K562 (cell line): ENCODE measurements at regions not wholly inside any gene's neighbourhood (a gene's known extent, or its start where the extent isn't known, plus 50 kb on each side); places are given as distances from the start of the nearest gene placed in this dataset.

Source experiments
- ATAC-seq: fragments of 200-7000 bp; cut with Tn5 transposase; 3 replicates; pipeline ENCODE4 v1.9.1; 2020; ENCODE audit warnings: moderate library complexity
- BruUV-seq: library from RNA; stranded (reverse); fragments of 400-500 nt; replicated peaks from 2 replicates; lab custom pipeline; 2021; lab: Mats Ljungman, UMichigan
- CTCF ChIA-PET: fragments of 300-600 bp; formaldehyde crosslinking; extraction: SDS; loops from one replicate; lab custom pipeline; 2021; ENCODE audit warnings: low intra/inter-chr PET ratio; lab: Yijun Ruan, JAX
- POLR2A ChIA-PET: fragments of 300-600, 350-650 bp; sonication (Branson Sonifier 250); formaldehyde crosslinking; extraction: SDS; loops from one replicate; lab custom pipeline; 2021; ENCODE audit warnings: antibody characterized with exemption, inconsistent platforms; lab: Yijun Ruan, JAX
- DNase-seq, 4 experiments: peaks; one replicate each; pipeline versions ENCODE4 v3.0.0 to v3.0.0-alpha.2; 2011 to 2018; ENCODE audit warnings: low spot score in 3 of 4, mixed read lengths in 3 of 4; ENCODE audit errors: extremely low read depth in 1 of 4
- FAIRE-seq: peaks from 2 replicates; lab custom pipeline; 2011; peaks lifted over from hg19 to GRCh38; lab: Jason Lieb, UNC
- H2AFZ ChIP-seq: 2 replicates; pipeline ENCODE4 v1.6.0; 2011; ENCODE audit warnings: low read depth, low read length, control low read depth, inconsistent platforms
- H3K27ac ChIP-seq: fragments of 200-600 bp; 3 replicates; pipeline ENCODE4 v1.8.0; 2011; ENCODE audit warnings: low read depth, mild to moderate bottlenecking, control low read depth, inconsistent platforms, low read length, moderate library complexity, mixed read lengths; ENCODE audit errors: extremely low read depth
- H3K27me3 ChIP-seq, 2 experiments: fragments of 300-600 bp in 1 of 2; 2 replicates in 1 of 2; 3 replicates in 1 of 2; pipeline versions ENCODE4 v1.6.0 to v1.8.0; 2011; ENCODE audit warnings: inconsistent platforms in 2 of 2, low read length in 2 of 2, mild to moderate bottlenecking in 1 of 2, mixed read lengths in 1 of 2, moderate library complexity in 1 of 2; ENCODE audit not compliant: control insufficient read depth in 2 of 2, insufficient read depth in 2 of 2
- H3K36me3 ChIP-seq: fragments of 300-600 bp; 3 replicates; pipeline ENCODE4 v1.8.0; 2011; ENCODE audit warnings: mild to moderate bottlenecking, low read length, inconsistent platforms; ENCODE audit not compliant: control insufficient read depth, insufficient read depth
- H3K4me1 ChIP-seq, 2 experiments: fragments of 200-600 bp in 1 of 2; replicated peaks in 1 of 2; 2 replicates in 1 of 2; 3 replicates in 1 of 2; pipeline versions ENCODE4 v1.5.1 to v1.8.0; 2011; ENCODE audit warnings: inconsistent platforms in 2 of 2, low read length in 2 of 2, mild to moderate bottlenecking in 1 of 2, mixed read lengths in 1 of 2, moderate library complexity in 1 of 2; ENCODE audit not compliant: control insufficient read depth in 2 of 2, insufficient read depth in 2 of 2
- H3K4me2 ChIP-seq: 2 replicates; pipeline ENCODE4 v1.6.1; 2011; ENCODE audit warnings: low read length, control low read depth, inconsistent platforms, mixed read lengths; ENCODE audit not compliant: insufficient read depth
- H3K4me3 ChIP-seq: fragments of 200-600 bp; sonication (generic), shearing (Covaris generic); 2 replicates; pipeline ENCODE4 v1.5.1; 2016; ENCODE audit warnings: control low read depth, inconsistent platforms
- H3K79me2 ChIP-seq: fragments of 200-600 bp; 3 replicates; pipeline ENCODE4 v1.8.0; 2011; ENCODE audit warnings: low read length, inconsistent platforms; ENCODE audit not compliant: control insufficient read depth, insufficient read depth
- H3K9ac ChIP-seq, 2 experiments: 2 replicates each; pipeline versions ENCODE4 v1.6.0 to v1.6.1; 2011; ENCODE audit warnings: low read depth in 2 of 2, low read length in 2 of 2, control low read depth in 1 of 2, inconsistent platforms in 1 of 2, mild to moderate bottlenecking in 1 of 2, mixed read lengths in 1 of 2; ENCODE audit not compliant: insufficient read depth in 1 of 2
- H3K9me1 ChIP-seq: one replicate; pipeline ENCODE4 v1.6.0; 2011; ENCODE audit warnings: inconsistent platforms, mild to moderate bottlenecking, low read length, moderate library complexity; ENCODE audit not compliant: control insufficient read depth, insufficient read depth
- H3K9me3 ChIP-seq: replicated peaks from 2 replicates; pipeline ENCODE4 v1.5.1; 2011; ENCODE audit warnings: low read depth, low read length, inconsistent platforms; ENCODE audit not compliant: control insufficient read depth, insufficient read depth
- H4K20me1 ChIP-seq: replicated peaks from 2 replicates; pipeline ENCODE4 v1.6.1; 2011; ENCODE audit warnings: low read length, inconsistent platforms, mixed read lengths; ENCODE audit not compliant: control insufficient read depth, insufficient read depth
- GTF2E2 ChIP-seq: fragments of 200-800 bp; sonication (Bioruptor generic); IDR thresholded peaks from 2 replicates; pipeline ENCODE4 v1.6.1; 2016; ENCODE audit warnings: missing genetic modification characterization, missing compliant biosample characterization
- POLR2H ChIP-seq: IDR thresholded peaks from 2 replicates; pipeline ENCODE4 v1.6.1; 2016; ENCODE audit warnings: missing genetic modification characterization, low read depth, mild to moderate bottlenecking, control low read depth, missing compliant biosample characterization, moderate library complexity
- SP2 ChIP-seq: IDR thresholded peaks from 2 replicates; pipeline ENCODE4 v1.6.1; 2011; ENCODE audit warnings: mild to moderate bottlenecking, low read depth, low read length, moderate library complexity; ENCODE audit not compliant: poor library complexity, severe bottlenecking; ENCODE audit errors: extremely low read depth
- SPI1 ChIP-seq: IDR thresholded peaks from 2 replicates; pipeline ENCODE4 v1.6.1; 2011; ENCODE audit warnings: low read depth, low read length, control low read depth, borderline replicate concordance
- TAF15 ChIP-seq: fragments of 200-400 bp; formaldehyde crosslinking; IDR thresholded peaks from 2 replicates; pipeline ENCODE4 v1.6.1; 2017; ENCODE audit warnings: mild to moderate bottlenecking, low read depth, low read length, moderate library complexity
- ZNF589 ChIP-seq: fragments of 200-800 bp; sonication (Bioruptor generic); IDR thresholded peaks from 2 replicates; pipeline ENCODE4 v1.6.1; 2016; ENCODE audit warnings: low read depth, missing genetic modification characterization, missing compliant biosample characterization
- ZNF707 ChIP-seq: fragments of 250-450 bp; sonication (Bioruptor Pico); conservative IDR thresholded peaks from 2 replicates; pipeline ENCODE4 v1.8.0; 2022; ENCODE audit warnings: inconsistent platforms, mild to moderate bottlenecking, moderate library complexity
- WGBS: fragments of 100-300 bp; shearing (Covaris generic); methylation state at CpG from one replicate; pipeline ENCODE4 v1.1.6; 2016; ENCODE audit warnings: low coverage, mixed read lengths; ENCODE audit not compliant: insufficient coverage; ENCODE audit errors: missing lambda C conversion rate; 5-methylcytosine and 5-hydroxymethylcytosine counted together
- in situ Hi-C: fragments of 300-500 bp; cut with MboI; formaldehyde crosslinking; loops from 4 replicates; pipeline ENCODE4 v1.15.0; 2018; ENCODE audit warnings: inconsistent platforms, mixed read lengths
- intact Hi-C: fragments of 100-400 bp; cut with micrococcal nuclease; formaldehyde crosslinking; loops from 2 replicates; pipeline ENCODE4 v1.14.2; 2022

DNA sequence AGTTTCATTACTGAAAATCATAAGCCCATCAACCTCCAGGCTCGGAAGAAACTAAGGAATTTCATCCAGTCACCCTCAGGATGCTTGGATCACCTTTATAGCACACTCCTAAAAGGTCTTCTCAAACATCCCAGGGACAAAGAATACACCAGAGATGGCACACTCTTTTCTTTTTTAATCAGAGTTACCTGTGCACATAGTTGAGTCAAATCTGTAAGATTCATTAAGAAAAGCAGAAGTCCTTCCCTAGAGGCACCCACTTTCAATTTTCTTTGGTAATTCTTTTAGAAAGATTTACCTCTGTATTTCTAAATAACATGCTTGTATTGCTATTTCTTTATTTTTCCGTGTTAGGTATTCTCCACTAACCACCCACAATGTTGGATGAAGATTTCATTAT is 50.6 kb upstream of the IL6 start:
- BruUV-seq: no TSS peak
- Histone ChIP-seq H3K79me2 (peaks cover 47% of the 10 kb centered on the region), H3K4me1 (peaks cover 11 to 81% of the 10 kb centered on the region in 2 experiments), H3K4me2 (no peak overlapping the region), H3K9ac (no peak overlapping the region), H2AFZ (no peak overlapping the region), H3K9me1 (no peaks in the 10 kb centered on the region), H3K27ac (peak overlapping the region; percentile 37; the same call in 1 of the 3 replicates), H4K20me1 (no peaks in the 10 kb centered on the region), H3K4me3 (no peak overlapping the region), H3K27me3 (no peaks in the 10 kb centered on the region), H3K9me3 (no peaks in the 10 kb centered on the region), H3K36me3 (no peaks in the 10 kb centered on the region; the same call in 2 of the 3 replicates)
- in situ Hi-C loops: no loop called here
- ChIA-PET POLR2A (interaction anchor here (2.9 kb wide), 1 partner anchor 15 kb away, joined by 9 read pairs; no protein-coding TSS in a partner anchor), CTCF (no interaction called here)
- ATAC-seq: no peak
- no peak for FAIRE-seq
- 59% methylated on average over 2 of the region's 2 CpGs for WGBS
- no peak; the same call in 1 of the 2 replicates for TF ChIP-seq GTF2E2 (tag)
- no peak for TF ChIP-seq TAF15
- 0 out of 2 replicates have a peak, but pooled peaks have one; percentile 33 for TF ChIP-seq ZNF589 (CRISPR knock-in tag)
- no peak for TF ChIP-seq ZNF707 (CRISPR knock-in tag)
- no peak for TF ChIP-seq SP2
- TF ChIP-seq POLR2H (tag): peak; percentile 53; the same call in 1 of the 2 replicates
- peak; percentile 59; the same call in 1 of the 2 replicates for TF ChIP-seq SPI1
- no peak for DNase-seq
- intact Hi-C loops: no loop called here
